Uterus (tissue), 2 donors: ENCODE measurements at regions not wholly inside any gene's neighbourhood (a gene's known extent, or its start where the extent isn't known, plus 50 kb on each side); places are given as distances from the start of the nearest gene placed in this dataset.

Source experiments
- POLR2A ChIP-seq, 2 donors: fragments of 450-650 bp; IDR thresholded peaks; one replicate each; pipeline ENCODE4 v1.6.1; 2016; ENCODE audit warnings: antibody characterized with exemption in 2 of 2, mild to moderate bottlenecking in 1 of 2, moderate library complexity in 1 of 2
- TF ChIP-seq, protein P1 (sequence below), 4 experiments: fragments of 200-600 bp in 2 of 4; fragments of 450-650 bp in 2 of 4; sonication (generic) in 2 of 4; IDR thresholded peaks; one replicate each; pipeline ENCODE4 v1.5.1; 2016 to 2019; ENCODE audit warnings: antibody characterized with exemption in 4 of 4, mild to moderate bottlenecking in 2 of 4, moderate library complexity in 1 of 4

GRCh38 chr20:40522405-40522804, 166.6 kb downstream of the MAFB start:
- TF ChIP-seq, protein P1, sequence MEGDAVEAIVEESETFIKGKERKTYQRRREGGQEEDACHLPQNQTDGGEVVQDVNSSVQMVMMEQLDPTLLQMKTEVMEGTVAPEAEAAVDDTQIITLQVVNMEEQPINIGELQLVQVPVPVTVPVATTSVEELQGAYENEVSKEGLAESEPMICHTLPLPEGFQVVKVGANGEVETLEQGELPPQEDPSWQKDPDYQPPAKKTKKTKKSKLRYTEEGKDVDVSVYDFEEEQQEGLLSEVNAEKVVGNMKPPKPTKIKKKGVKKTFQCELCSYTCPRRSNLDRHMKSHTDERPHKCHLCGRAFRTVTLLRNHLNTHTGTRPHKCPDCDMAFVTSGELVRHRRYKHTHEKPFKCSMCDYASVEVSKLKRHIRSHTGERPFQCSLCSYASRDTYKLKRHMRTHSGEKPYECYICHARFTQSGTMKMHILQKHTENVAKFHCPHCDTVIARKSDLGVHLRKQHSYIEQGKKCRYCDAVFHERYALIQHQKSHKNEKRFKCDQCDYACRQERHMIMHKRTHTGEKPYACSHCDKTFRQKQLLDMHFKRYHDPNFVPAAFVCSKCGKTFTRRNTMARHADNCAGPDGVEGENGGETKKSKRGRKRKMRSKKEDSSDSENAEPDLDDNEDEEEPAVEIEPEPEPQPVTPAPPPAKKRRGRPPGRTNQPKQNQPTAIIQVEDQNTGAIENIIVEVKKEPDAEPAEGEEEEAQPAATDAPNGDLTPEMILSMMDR (IDR thresholded peaks at IDR 0.05): no peak
- TF ChIP-seq POLR2A (IDR thresholded peaks at IDR 0.05): no peak
